Tibial nerve (tissue), 4 donors: ENCODE measurements at regions not wholly inside any gene's neighbourhood (a gene's known extent, or its start where the extent isn't known, plus 50 kb on each side); places are given as distances from the start of the nearest gene placed in this dataset.

Experiments
- EP300 ChIP-seq, 2 donors: sonication (generic); formaldehyde crosslinking; IDR thresholded peaks; one replicate each; pipeline ENCODE4 v1.6.1; 2017; ENCODE audit warnings: antibody characterized with exemption in 2 of 2, mild to moderate bottlenecking in 1 of 2
- POLR2A ChIP-seq, 2 donors: fragments of 450-650 bp; IDR thresholded peaks; one replicate each; pipeline ENCODE4 v1.6.1; 2017; ENCODE audit warnings: antibody characterized with exemption in 2 of 2, mild to moderate bottlenecking in 2 of 2, moderate library complexity in 2 of 2
- TF ChIP-seq, protein P1 (sequence below), 5 experiments: fragments of 200-600 bp in 3 of 5; fragments of 450-650 bp in 2 of 5; sonication (generic) in 3 of 5; IDR thresholded peaks; one replicate each; pipeline ENCODE4 v1.5.1; 2016 to 2019; ENCODE audit warnings: antibody characterized with exemption in 5 of 5, mild to moderate bottlenecking in 3 of 5, moderate library complexity in 2 of 5

GRCh38 chr14:83975841-83976770 lies 1553.8 kb upstream of the FLRT2 start:
- TF ChIP-seq, protein P1, sequence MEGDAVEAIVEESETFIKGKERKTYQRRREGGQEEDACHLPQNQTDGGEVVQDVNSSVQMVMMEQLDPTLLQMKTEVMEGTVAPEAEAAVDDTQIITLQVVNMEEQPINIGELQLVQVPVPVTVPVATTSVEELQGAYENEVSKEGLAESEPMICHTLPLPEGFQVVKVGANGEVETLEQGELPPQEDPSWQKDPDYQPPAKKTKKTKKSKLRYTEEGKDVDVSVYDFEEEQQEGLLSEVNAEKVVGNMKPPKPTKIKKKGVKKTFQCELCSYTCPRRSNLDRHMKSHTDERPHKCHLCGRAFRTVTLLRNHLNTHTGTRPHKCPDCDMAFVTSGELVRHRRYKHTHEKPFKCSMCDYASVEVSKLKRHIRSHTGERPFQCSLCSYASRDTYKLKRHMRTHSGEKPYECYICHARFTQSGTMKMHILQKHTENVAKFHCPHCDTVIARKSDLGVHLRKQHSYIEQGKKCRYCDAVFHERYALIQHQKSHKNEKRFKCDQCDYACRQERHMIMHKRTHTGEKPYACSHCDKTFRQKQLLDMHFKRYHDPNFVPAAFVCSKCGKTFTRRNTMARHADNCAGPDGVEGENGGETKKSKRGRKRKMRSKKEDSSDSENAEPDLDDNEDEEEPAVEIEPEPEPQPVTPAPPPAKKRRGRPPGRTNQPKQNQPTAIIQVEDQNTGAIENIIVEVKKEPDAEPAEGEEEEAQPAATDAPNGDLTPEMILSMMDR (IDR thresholded peaks at IDR 0.05): no peak
- no peak for TF ChIP-seq EP300 (IDR thresholded peaks at IDR 0.05)
- no peak for TF ChIP-seq POLR2A (IDR thresholded peaks at IDR 0.05)
